Bronchial epithelial cell (primary cell): ENCODE measurements at regions not wholly inside any gene's neighbourhood (a gene's known extent, or its start where the extent isn't known, plus 50 kb on each side); places are given as distances from the start of the nearest gene placed in this dataset.

Experiments used
- DNase-seq: peaks from one replicate; pipeline ENCODE4 v3.0.0-alpha.2; 2010; ENCODE audit warnings: low read depth
- FAIRE-seq: peaks from 2 replicates; lab custom pipeline; 2011; peaks lifted over from hg19 to GRCh38; lab: Jason Lieb, UNC
- H3K27me3 ChIP-seq: 2 replicates; pipeline ENCODE4 v1.5.1; 2011; ENCODE audit warnings: low read length; ENCODE audit not compliant: control insufficient read depth, insufficient read depth
- H3K36me3 ChIP-seq: 2 replicates; pipeline ENCODE4 v1.5.1; 2011; ENCODE audit warnings: low read length; ENCODE audit not compliant: control insufficient read depth, insufficient read depth
- H3K4me3 ChIP-seq: 2 replicates; pipeline ENCODE4 v1.5.1; 2011; ENCODE audit warnings: mild to moderate bottlenecking, low read depth, low read length, control low read depth
- TF ChIP-seq, protein P1 (sequence below): IDR thresholded peaks from 2 replicates; pipeline ENCODE4 v1.5.1; 2011; ENCODE audit warnings: mild to moderate bottlenecking, moderate library complexity, low read length, control low read depth, inconsistent platforms; ENCODE audit not compliant: insufficient read depth, severe bottlenecking

DNA sequence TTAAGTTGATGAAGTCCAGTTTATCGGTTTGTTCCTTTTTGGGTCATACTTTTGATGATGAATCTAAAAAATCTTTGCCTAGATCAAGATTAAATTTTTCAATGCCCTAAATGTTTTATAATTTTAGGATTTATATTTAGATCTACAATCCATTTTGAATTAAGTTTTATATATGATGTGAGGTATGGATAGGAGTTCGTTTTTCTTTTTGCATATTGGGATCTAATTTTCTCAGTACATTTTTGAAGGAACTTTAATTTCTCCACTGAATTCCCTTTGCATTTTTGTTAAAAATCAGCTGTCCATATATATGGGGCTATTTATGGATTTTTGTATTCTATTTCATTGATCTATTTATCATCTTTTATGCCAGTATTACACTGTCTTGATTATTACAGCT lies 125.5 kb upstream of the HS3ST2 start:
- TF ChIP-seq, protein P1, sequence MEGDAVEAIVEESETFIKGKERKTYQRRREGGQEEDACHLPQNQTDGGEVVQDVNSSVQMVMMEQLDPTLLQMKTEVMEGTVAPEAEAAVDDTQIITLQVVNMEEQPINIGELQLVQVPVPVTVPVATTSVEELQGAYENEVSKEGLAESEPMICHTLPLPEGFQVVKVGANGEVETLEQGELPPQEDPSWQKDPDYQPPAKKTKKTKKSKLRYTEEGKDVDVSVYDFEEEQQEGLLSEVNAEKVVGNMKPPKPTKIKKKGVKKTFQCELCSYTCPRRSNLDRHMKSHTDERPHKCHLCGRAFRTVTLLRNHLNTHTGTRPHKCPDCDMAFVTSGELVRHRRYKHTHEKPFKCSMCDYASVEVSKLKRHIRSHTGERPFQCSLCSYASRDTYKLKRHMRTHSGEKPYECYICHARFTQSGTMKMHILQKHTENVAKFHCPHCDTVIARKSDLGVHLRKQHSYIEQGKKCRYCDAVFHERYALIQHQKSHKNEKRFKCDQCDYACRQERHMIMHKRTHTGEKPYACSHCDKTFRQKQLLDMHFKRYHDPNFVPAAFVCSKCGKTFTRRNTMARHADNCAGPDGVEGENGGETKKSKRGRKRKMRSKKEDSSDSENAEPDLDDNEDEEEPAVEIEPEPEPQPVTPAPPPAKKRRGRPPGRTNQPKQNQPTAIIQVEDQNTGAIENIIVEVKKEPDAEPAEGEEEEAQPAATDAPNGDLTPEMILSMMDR, result no peak
- DNase-seq (no peak), FAIRE-seq (no peak)
- no peaks in the 10 kb centered on the region for H3K36me3 ChIP-seq
- no peaks in the 10 kb centered on the region for H3K27me3 ChIP-seq
- H3K4me3 ChIP-seq, result no peak overlapping the region

GRCh38 chr16:22688930-22689329 lies 125.0 kb upstream of the HS3ST2 start:
- FAIRE-seq, result no peak
- DNase-seq, result no peak
- TF ChIP-seq, protein P1, result no peak
- Histone ChIP-seq H3K4me3 (no peak overlapping the region), H3K27me3 (no peaks in the 10 kb centered on the region), H3K36me3 (no peaks in the 10 kb centered on the region)

DNA sequence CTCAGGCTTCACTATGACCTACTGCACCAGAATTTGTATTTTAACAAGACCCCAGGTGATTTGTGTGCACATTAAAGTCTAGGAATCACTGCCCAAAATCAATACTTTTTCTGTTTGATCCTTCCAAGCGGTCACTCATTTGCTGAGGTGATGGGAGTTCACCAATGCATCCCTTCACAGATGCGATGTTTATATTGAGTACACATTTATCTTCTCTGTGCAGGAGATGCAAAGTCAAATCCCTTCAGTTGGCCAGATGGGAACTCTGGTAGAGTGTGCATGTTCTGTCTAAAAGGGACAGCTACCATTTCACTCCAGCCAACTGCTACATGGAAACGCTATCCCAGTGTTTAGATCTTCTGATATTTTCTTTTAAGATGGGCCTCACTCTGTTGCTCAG lies 122.6 kb upstream of the HS3ST2 start:
- no peaks in the 10 kb centered on the region for H3K27me3 ChIP-seq
- TF ChIP-seq, protein P1, result no peak
- no peaks in the 10 kb centered on the region for H3K36me3 ChIP-seq
- H3K4me3 ChIP-seq, result no peak overlapping the region
- DNase-seq (no peak), FAIRE-seq (no peak)

DNA sequence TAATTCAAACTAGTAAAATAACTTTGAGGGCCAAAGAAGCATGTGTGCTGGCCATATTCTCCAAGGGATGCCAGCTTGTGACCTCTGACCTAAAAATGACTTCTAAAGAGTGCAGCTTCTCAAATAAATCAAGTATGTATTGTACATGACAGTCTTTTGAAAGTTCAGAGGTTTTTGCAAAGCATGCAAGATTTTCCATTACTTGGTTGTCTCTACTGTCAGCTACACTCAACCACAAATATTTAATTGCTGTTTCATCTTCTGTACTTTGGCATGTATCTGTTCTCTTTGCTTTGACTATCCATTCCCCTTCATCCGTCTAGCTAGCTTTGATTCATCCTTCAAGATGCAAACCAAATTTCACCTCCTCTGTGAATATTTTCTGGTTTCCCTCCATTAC lies 121.9 kb upstream of the HS3ST2 start:
- FAIRE-seq (no peak), DNase-seq (no peak)
- TF ChIP-seq, protein P1, result no peak
- Histone ChIP-seq H3K27me3 (no peaks in the 10 kb centered on the region), H3K4me3 (no peak overlapping the region), H3K36me3 (no peaks in the 10 kb centered on the region)

DNA sequence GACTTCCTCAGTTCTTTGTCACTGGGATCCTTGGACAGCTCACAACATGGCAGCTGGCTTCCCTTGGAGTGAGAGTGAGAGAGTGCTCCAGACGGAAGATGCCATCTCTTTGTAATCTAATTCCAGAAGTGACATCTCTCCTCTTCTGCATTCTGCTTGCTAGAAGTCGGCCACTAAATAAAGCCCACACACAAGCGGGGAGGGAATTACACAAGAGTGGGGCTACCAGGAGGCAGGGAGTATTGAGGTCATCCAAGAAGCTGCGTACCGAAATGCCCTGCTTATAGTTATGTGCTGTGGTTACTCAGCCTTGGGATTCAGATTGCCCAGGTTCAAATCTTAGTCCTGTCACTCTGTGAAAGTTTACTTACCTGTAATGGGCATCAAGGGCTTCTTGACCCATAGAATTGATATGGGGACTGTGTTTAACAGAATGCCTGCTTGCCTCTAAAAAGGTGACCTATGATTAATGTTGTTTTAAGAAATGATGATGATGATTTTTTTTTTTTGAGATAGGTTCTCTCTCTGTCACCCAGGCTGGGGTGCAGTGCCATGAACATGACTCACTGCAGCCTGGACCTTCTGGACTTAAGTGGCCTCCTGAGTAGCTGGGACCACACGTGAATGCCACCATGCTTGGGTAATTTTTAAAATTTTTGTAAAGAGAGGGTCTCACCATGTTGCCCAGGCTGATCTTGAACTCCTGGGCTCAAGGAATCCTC lies 120.9 kb upstream of the HS3ST2 start:
- H3K4me3 ChIP-seq, result no peak overlapping the region
- TF ChIP-seq, protein P1, result no peak
- no peaks in the 10 kb centered on the region for H3K27me3 ChIP-seq
- no peaks in the 10 kb centered on the region for H3K36me3 ChIP-seq
- FAIRE-seq (no peak), DNase-seq (no peak)
